ENCODE measurements at regions not wholly inside any gene's neighbourhood (a gene's known extent, or its start where the extent isn't known, plus 50 kb on each side); places are given as distances from the start of the nearest gene placed in this dataset.

- CTCF ChIA-PET, result interaction anchor here (0.6 kb wide), 2 partner anchors 47 to 212 kb away, joined by 3 read pairs; no protein-coding TSS in a partner anchor
- ATAC-seq, result no peak
- Mint-ChIP-seq H3K36me3 (ENCODE audit: low read depth) (no peaks in the 10 kb centered on the region), H3K4me1 (ENCODE audit: low read depth) (no peaks in the 10 kb centered on the region), H3K4me3 (no peak overlapping the region), H3K27me3 (ENCODE audit: low read depth) (no peaks in the 10 kb centered on the region), H3K9me3 (ENCODE audit: insufficient read depth) (no peaks in the 10 kb centered on the region), H3K27ac (no peak overlapping the region)
- no peak for DNase-seq
- POLR2A ChIA-PET, result no interaction called here
Measured at GRCh38 chr4:81704461-81704860, 232.8 kb upstream of the RASGEF1B start.

GRCh38 chr4:81700189-81700588 is 228.5 kb upstream of the RASGEF1B start:
- CTCF ChIA-PET, result interaction anchor here (1.2 to 1.8 kb wide), 3 partner anchors 10 to 213 kb away, joined by 3 to 4 read pairs (median 4); no protein-coding TSS in a partner anchor
- Mint-ChIP-seq H3K4me3 (no peak overlapping the region), H3K9me3 (ENCODE audit: insufficient read depth) (no peaks in the 10 kb centered on the region), H3K27me3 (ENCODE audit: low read depth) (peaks cover 4% of the 10 kb centered on the region), H3K4me1 (ENCODE audit: low read depth) (no peaks in the 10 kb centered on the region), H3K36me3 (ENCODE audit: low read depth) (no peaks in the 10 kb centered on the region), H3K27ac (no peak overlapping the region)
- ATAC-seq (no peak), DNase-seq (no peak)
- POLR2A ChIA-PET, result no interaction called here

- no peak for ATAC-seq
- ChIA-PET POLR2A (no interaction called here), CTCF (interaction anchor here (1.3 to 1.6 kb wide), 3 partner anchors 9 to 146 kb away, joined by 3 to 4 read pairs (median 3); no protein-coding TSS in a partner anchor)
- no peaks in the 10 kb centered on the region for H3K9me3 Mint-ChIP-seq (ENCODE audit: insufficient read depth)
- no peak overlapping the region for H3K27ac Mint-ChIP-seq
- H3K27me3 Mint-ChIP-seq (ENCODE audit: low read depth), result peaks cover 4% of the 10 kb centered on the region
- no peaks in the 10 kb centered on the region for H3K36me3 Mint-ChIP-seq (ENCODE audit: low read depth)
- no peak overlapping the region for H3K4me3 Mint-ChIP-seq
- DNase-seq, result no peak
- no peaks in the 10 kb centered on the region for H3K4me1 Mint-ChIP-seq (ENCODE audit: low read depth)
Measured at GRCh38 chr4:81698538-81699296, 227.0 kb upstream of the RASGEF1B start.

DNA sequence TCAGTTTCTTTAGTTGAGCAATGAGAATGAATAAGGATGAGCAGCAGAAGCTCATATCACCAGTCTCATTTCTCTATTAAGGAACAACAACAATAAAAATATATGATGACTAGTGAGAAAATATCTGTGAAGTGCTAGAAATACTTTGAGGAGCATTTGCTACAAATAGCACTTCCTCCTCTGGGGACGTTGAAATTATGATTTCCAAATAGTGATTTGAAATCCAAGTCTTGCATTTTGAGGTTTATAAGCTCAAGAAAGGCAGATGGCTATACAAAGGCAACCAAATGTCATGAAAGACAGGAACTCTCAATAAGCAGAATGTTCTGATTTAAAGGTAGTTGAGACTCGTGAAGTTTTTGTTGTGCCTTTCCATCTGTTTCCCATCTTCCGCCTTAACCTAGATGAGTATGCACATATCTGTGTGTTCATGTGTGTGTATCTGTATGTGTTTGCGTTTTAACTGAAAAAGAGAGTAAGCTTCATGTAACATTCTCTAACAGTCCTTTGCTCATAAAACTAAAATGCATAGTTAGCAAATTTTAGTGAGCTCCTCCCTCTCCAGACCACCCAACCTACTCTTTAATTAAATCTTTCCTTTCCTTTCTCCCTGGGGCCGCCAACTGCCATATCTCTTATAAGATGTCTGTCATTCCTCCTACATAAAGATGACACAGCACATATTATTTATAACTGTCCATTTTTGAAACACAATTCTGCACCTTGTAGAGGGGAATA is 222.6 kb upstream of the RASGEF1B start:
- CTCF ChIA-PET, result interaction anchor here (0.8 to 1.0 kb wide), 2 partner anchors 151 to 227 kb away, joined by 3 read pairs; no protein-coding TSS in a partner anchor
- H3K4me3 Mint-ChIP-seq, result no peak overlapping the region
- H3K9me3 Mint-ChIP-seq (ENCODE audit: insufficient read depth), result no peaks in the 10 kb centered on the region
- no peaks in the 10 kb centered on the region for H3K4me1 Mint-ChIP-seq (ENCODE audit: low read depth)
- peaks cover 7% of the 10 kb centered on the region for H3K27me3 Mint-ChIP-seq (ENCODE audit: low read depth)
- no peak for DNase-seq
- H3K27ac Mint-ChIP-seq, result no peak overlapping the region
- H3K36me3 Mint-ChIP-seq (ENCODE audit: low read depth), result no peaks in the 10 kb centered on the region
- ATAC-seq, result no peak
- POLR2A ChIA-PET, result no interaction called here

GRCh38 chr4:81690871-81691270 is 219.2 kb upstream of the RASGEF1B start:
- H3K9me3 Mint-ChIP-seq (ENCODE audit: insufficient read depth), result no peaks in the 10 kb centered on the region
- no peak overlapping the region for H3K4me3 Mint-ChIP-seq
- H3K27me3 Mint-ChIP-seq (ENCODE audit: low read depth), result peaks cover 3% of the 10 kb centered on the region
- DNase-seq (no peak), ATAC-seq (no peak)
- CTCF ChIA-PET, result no interaction called here
- H3K27ac Mint-ChIP-seq, result no peak overlapping the region
- no peaks in the 10 kb centered on the region for H3K36me3 Mint-ChIP-seq (ENCODE audit: low read depth)
- POLR2A ChIA-PET, result interaction anchor here (0.5 kb wide), 1 partner anchor 22 kb away, joined by 3 read pairs; no protein-coding TSS in a partner anchor
- no peaks in the 10 kb centered on the region for H3K4me1 Mint-ChIP-seq (ENCODE audit: low read depth)

- no peak for ATAC-seq
- Mint-ChIP-seq H3K4me3 (no peak overlapping the region), H3K4me1 (ENCODE audit: low read depth) (no peaks in the 10 kb centered on the region), H3K27ac (no peak overlapping the region), H3K27me3 (ENCODE audit: low read depth) (no peaks in the 10 kb centered on the region), H3K9me3 (ENCODE audit: insufficient read depth) (no peaks in the 10 kb centered on the region), H3K36me3 (ENCODE audit: low read depth) (no peaks in the 10 kb centered on the region)
- ChIA-PET POLR2A (no interaction called here), CTCF (interaction anchor here (0.8 to 3.1 kb wide), 7 partner anchors 10 to 221 kb away, joined by 3 to 29 read pairs (median 4); partner anchors contain the start of gene RASGEF1B)
- no peak for DNase-seq
Measured at GRCh38 chr4:81688085-81688484, 216.4 kb upstream of the RASGEF1B start.

GRCh38 chr4:81687471-81687870 is 215.8 kb upstream of the RASGEF1B start:
- H3K27me3 Mint-ChIP-seq (ENCODE audit: low read depth), result no peaks in the 10 kb centered on the region
- H3K4me3 Mint-ChIP-seq, result no peak overlapping the region
- ChIA-PET CTCF (interaction anchor here (1.0 to 3.1 kb wide), 5 partner anchors 10 to 221 kb away, joined by 3 to 29 read pairs (median 8); partner anchors contain the start of gene RASGEF1B), POLR2A (no interaction called here)
- no peak for DNase-seq
- H3K9me3 Mint-ChIP-seq (ENCODE audit: insufficient read depth), result no peaks in the 10 kb centered on the region
- H3K27ac Mint-ChIP-seq, result no peak overlapping the region
- no peaks in the 10 kb centered on the region for H3K36me3 Mint-ChIP-seq (ENCODE audit: low read depth)
- no peaks in the 10 kb centered on the region for H3K4me1 Mint-ChIP-seq (ENCODE audit: low read depth)
- no peak for ATAC-seq

DNA sequence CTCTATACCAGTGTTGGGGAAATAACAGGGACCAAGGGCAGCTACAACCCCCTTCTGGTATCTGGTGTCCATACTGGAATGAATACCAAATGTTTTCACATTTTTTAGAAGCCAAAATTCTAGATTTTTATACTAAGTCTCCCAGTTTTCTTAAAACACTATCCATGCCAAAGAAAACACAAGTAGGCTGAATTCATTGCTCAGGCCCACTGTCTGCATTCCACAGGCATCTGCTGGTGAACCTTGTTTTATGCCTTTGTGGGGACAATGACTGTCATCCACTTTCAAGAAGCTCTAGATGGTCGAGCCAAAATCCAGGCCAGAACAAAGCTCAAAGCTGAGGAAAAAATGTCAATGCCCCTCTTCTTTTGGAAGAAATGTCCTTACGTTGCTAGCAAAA is 213.4 kb upstream of the RASGEF1B start:
- Mint-ChIP-seq H3K4me1 (ENCODE audit: low read depth) (no peaks in the 10 kb centered on the region), H3K9me3 (ENCODE audit: insufficient read depth) (no peaks in the 10 kb centered on the region), H3K27ac (no peak overlapping the region), H3K4me3 (no peak overlapping the region), H3K27me3 (ENCODE audit: low read depth) (peaks cover 4% of the 10 kb centered on the region), H3K36me3 (ENCODE audit: low read depth) (no peaks in the 10 kb centered on the region)
- no peak for DNase-seq
- CTCF ChIA-PET, result no interaction called here
- no peak for ATAC-seq
- POLR2A ChIA-PET, result no interaction called here

GRCh38 chr4:81684352-81684751 is 212.6 kb upstream of the RASGEF1B start:
- H3K4me3 Mint-ChIP-seq, result no peak overlapping the region
- CTCF ChIA-PET, result interaction anchor here (1.2 kb wide), 1 partner anchor 213 kb away, joined by 3 read pairs; the partner anchor contains the start of gene RASGEF1B
- DNase-seq (no peak), ATAC-seq (no peak)
- POLR2A ChIA-PET, result no interaction called here
- H3K27ac Mint-ChIP-seq, result no peak overlapping the region
- no peaks in the 10 kb centered on the region for H3K4me1 Mint-ChIP-seq (ENCODE audit: low read depth)
- no peaks in the 10 kb centered on the region for H3K9me3 Mint-ChIP-seq (ENCODE audit: insufficient read depth)
- no peaks in the 10 kb centered on the region for H3K36me3 Mint-ChIP-seq (ENCODE audit: low read depth)
- H3K27me3 Mint-ChIP-seq (ENCODE audit: low read depth), result peaks cover 4% of the 10 kb centered on the region

DNA sequence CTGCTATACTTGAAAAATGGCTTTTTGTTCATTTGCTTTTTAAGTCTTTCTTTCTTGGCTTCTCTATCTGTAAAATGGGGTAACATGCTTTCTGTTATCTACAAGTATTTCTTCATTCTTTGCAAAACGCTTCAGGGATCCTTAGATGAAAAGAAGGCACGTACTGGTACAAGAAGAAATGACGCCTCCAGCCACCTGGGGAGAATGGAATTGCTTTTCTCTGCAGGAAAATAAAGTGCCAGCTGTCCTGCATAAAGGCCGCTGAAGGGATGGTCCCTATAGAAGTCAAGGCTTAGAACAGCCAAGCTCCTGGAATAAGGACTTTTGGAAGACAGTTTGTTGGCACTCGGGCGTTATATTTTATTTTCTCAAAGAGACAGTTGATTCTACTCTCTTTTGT is 210.8 kb upstream of the RASGEF1B start:
- peaks cover 4% of the 10 kb centered on the region for H3K27me3 Mint-ChIP-seq (ENCODE audit: low read depth)
- no peak for ATAC-seq
- H3K4me3 Mint-ChIP-seq, result no peak overlapping the region
- POLR2A ChIA-PET, result no interaction called here
- H3K9me3 Mint-ChIP-seq (ENCODE audit: insufficient read depth), result no peaks in the 10 kb centered on the region
- H3K36me3 Mint-ChIP-seq (ENCODE audit: low read depth), result no peaks in the 10 kb centered on the region
- no peaks in the 10 kb centered on the region for H3K4me1 Mint-ChIP-seq (ENCODE audit: low read depth)
- no peak for DNase-seq
- CTCF ChIA-PET, result no interaction called here
- no peak overlapping the region for H3K27ac Mint-ChIP-seq

GRCh38 chr4:81679315-81679714 is 207.6 kb upstream of the RASGEF1B start:
- Mint-ChIP-seq H3K36me3 (ENCODE audit: low read depth) (no peaks in the 10 kb centered on the region), H3K27me3 (ENCODE audit: low read depth) (peaks cover 4% of the 10 kb centered on the region)
- ATAC-seq, result no peak

DNA sequence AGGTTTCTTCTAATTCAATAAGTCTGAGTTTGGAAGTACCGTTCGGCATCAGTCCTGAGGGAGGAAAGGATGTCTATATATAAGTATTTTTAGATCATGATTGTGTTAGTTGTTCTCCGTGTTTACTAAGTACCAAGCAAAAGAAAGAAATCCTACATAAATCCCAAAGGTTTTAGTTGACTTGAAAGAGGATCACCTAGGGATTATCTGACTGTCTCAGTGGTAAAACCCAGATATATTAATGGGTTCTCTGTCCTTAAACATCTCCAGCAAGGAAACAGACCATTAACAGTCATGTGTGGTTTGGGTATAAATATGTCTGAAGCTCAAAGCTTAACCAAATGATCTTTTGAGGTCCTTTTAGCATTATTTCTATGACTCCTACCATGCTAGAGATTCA is 207.1 kb upstream of the RASGEF1B start:
- H3K27me3 Mint-ChIP-seq (ENCODE audit: low read depth), result peaks cover 4% of the 10 kb centered on the region
- CTCF ChIA-PET, result no interaction called here
- H3K9me3 Mint-ChIP-seq (ENCODE audit: insufficient read depth), result no peaks in the 10 kb centered on the region
- no peaks in the 10 kb centered on the region for H3K4me1 Mint-ChIP-seq (ENCODE audit: low read depth)
- no peaks in the 10 kb centered on the region for H3K36me3 Mint-ChIP-seq (ENCODE audit: low read depth)
- POLR2A ChIA-PET, result no interaction called here
- DNase-seq, result no peak
- H3K27ac Mint-ChIP-seq, result no peak overlapping the region
- no peak for ATAC-seq
- H3K4me3 Mint-ChIP-seq, result no peak overlapping the region

More at GRCh38 chr4:81679315-81679714, 207.6 kb upstream of the RASGEF1B start:
- H3K4me1 Mint-ChIP-seq (ENCODE audit: low read depth), result no peaks in the 10 kb centered on the region
- ChIA-PET POLR2A (no interaction called here), CTCF (no interaction called here)
- DNase-seq, result no peak
- H3K9me3 Mint-ChIP-seq (ENCODE audit: insufficient read depth), result no peaks in the 10 kb centered on the region
- H3K27ac Mint-ChIP-seq, result no peak overlapping the region
- H3K4me3 Mint-ChIP-seq, result no peak overlapping the region

Data from activated CD8-positive, alpha-beta T cell treated with anti-CD3 and anti-CD28 coated beads, Interleukin-2, amount 10 ng/mL, durations not matched to agents 7 days and 5 days (primary cell).